K562 (cell line): ENCODE measurements at regions not wholly inside any gene's neighbourhood (a gene's known extent, or its start where the extent isn't known, plus 50 kb on each side); places are given as distances from the start of the nearest gene placed in this dataset.

Experiments
- ATAC-seq: fragments of 200-7000 bp; cut with Tn5 transposase; 3 replicates; pipeline ENCODE4 v1.9.1; 2020; ENCODE audit warnings: moderate library complexity
- BruUV-seq: library from RNA; stranded (reverse); fragments of 400-500 nt; replicated peaks from 2 replicates; lab custom pipeline; 2021; lab: Mats Ljungman, UMichigan
- CTCF ChIA-PET: fragments of 300-600 bp; formaldehyde crosslinking; extraction: SDS; loops from one replicate; lab custom pipeline; 2021; ENCODE audit warnings: low intra/inter-chr PET ratio; lab: Yijun Ruan, JAX
- POLR2A ChIA-PET: fragments of 300-600, 350-650 bp; sonication (Branson Sonifier 250); formaldehyde crosslinking; extraction: SDS; loops from one replicate; lab custom pipeline; 2021; ENCODE audit warnings: antibody characterized with exemption, inconsistent platforms; lab: Yijun Ruan, JAX
- DNase-seq, 4 experiments: peaks; one replicate each; pipeline versions ENCODE4 v3.0.0 to v3.0.0-alpha.2; 2011 to 2018; ENCODE audit warnings: low spot score in 3 of 4, mixed read lengths in 3 of 4; ENCODE audit errors: extremely low read depth in 1 of 4
- FAIRE-seq: peaks from 2 replicates; lab custom pipeline; 2011; peaks lifted over from hg19 to GRCh38; lab: Jason Lieb, UNC
- H2AFZ ChIP-seq: 2 replicates; pipeline ENCODE4 v1.6.0; 2011; ENCODE audit warnings: low read depth, low read length, control low read depth, inconsistent platforms
- H3K27ac ChIP-seq: fragments of 200-600 bp; 3 replicates; pipeline ENCODE4 v1.8.0; 2011; ENCODE audit warnings: low read depth, mild to moderate bottlenecking, control low read depth, inconsistent platforms, low read length, moderate library complexity, mixed read lengths; ENCODE audit errors: extremely low read depth
- H3K27me3 ChIP-seq, 2 experiments: fragments of 300-600 bp in 1 of 2; 2 replicates in 1 of 2; 3 replicates in 1 of 2; pipeline versions ENCODE4 v1.6.0 to v1.8.0; 2011; ENCODE audit warnings: inconsistent platforms in 2 of 2, low read length in 2 of 2, mild to moderate bottlenecking in 1 of 2, mixed read lengths in 1 of 2, moderate library complexity in 1 of 2; ENCODE audit not compliant: control insufficient read depth in 2 of 2, insufficient read depth in 2 of 2
- H3K36me3 ChIP-seq: fragments of 300-600 bp; 3 replicates; pipeline ENCODE4 v1.8.0; 2011; ENCODE audit warnings: mild to moderate bottlenecking, low read length, inconsistent platforms; ENCODE audit not compliant: control insufficient read depth, insufficient read depth
- H3K4me1 ChIP-seq, 2 experiments: fragments of 200-600 bp in 1 of 2; replicated peaks in 1 of 2; 2 replicates in 1 of 2; 3 replicates in 1 of 2; pipeline versions ENCODE4 v1.5.1 to v1.8.0; 2011; ENCODE audit warnings: inconsistent platforms in 2 of 2, low read length in 2 of 2, mild to moderate bottlenecking in 1 of 2, mixed read lengths in 1 of 2, moderate library complexity in 1 of 2; ENCODE audit not compliant: control insufficient read depth in 2 of 2, insufficient read depth in 2 of 2
- H3K4me2 ChIP-seq: 2 replicates; pipeline ENCODE4 v1.6.1; 2011; ENCODE audit warnings: low read length, control low read depth, inconsistent platforms, mixed read lengths; ENCODE audit not compliant: insufficient read depth
- H3K4me3 ChIP-seq: fragments of 200-600 bp; sonication (generic), shearing (Covaris generic); 2 replicates; pipeline ENCODE4 v1.5.1; 2016; ENCODE audit warnings: control low read depth, inconsistent platforms
- H3K79me2 ChIP-seq: fragments of 200-600 bp; 3 replicates; pipeline ENCODE4 v1.8.0; 2011; ENCODE audit warnings: low read length, inconsistent platforms; ENCODE audit not compliant: control insufficient read depth, insufficient read depth
- H3K9ac ChIP-seq, 2 experiments: 2 replicates each; pipeline versions ENCODE4 v1.6.0 to v1.6.1; 2011; ENCODE audit warnings: low read depth in 2 of 2, low read length in 2 of 2, control low read depth in 1 of 2, inconsistent platforms in 1 of 2, mild to moderate bottlenecking in 1 of 2, mixed read lengths in 1 of 2; ENCODE audit not compliant: insufficient read depth in 1 of 2
- H3K9me1 ChIP-seq: one replicate; pipeline ENCODE4 v1.6.0; 2011; ENCODE audit warnings: inconsistent platforms, mild to moderate bottlenecking, low read length, moderate library complexity; ENCODE audit not compliant: control insufficient read depth, insufficient read depth
- H3K9me3 ChIP-seq: replicated peaks from 2 replicates; pipeline ENCODE4 v1.5.1; 2011; ENCODE audit warnings: low read depth, low read length, inconsistent platforms; ENCODE audit not compliant: control insufficient read depth, insufficient read depth
- H4K20me1 ChIP-seq: replicated peaks from 2 replicates; pipeline ENCODE4 v1.6.1; 2011; ENCODE audit warnings: low read length, inconsistent platforms, mixed read lengths; ENCODE audit not compliant: control insufficient read depth, insufficient read depth
- ATF1 ChIP-seq, 2 experiments: fragments of 450-650 bp in 1 of 2; IDR thresholded peaks; 2 replicates each; pipeline ENCODE4 v1.6.1; 2016; ENCODE audit warnings: missing compliant biosample characterization in 1 of 2, missing genetic modification characterization in 1 of 2
- CAMTA2 ChIP-seq: fragments of 250-450 bp; sonication (Bioruptor Pico); conservative IDR thresholded peaks from 2 replicates; pipeline ENCODE4 v1.5.1; 2022
- CBFA2T3 ChIP-seq: fragments of 450-650 bp; IDR thresholded peaks from 2 replicates; pipeline ENCODE4 v1.6.1; 2017
- E4F1 ChIP-seq: fragments of 250-450 bp; sonication (Bioruptor Pico); IDR thresholded peaks from 2 replicates; pipeline ENCODE4 v1.5.0; 2021; ENCODE audit warnings: mild to moderate bottlenecking, borderline replicate concordance
- HIVEP1 ChIP-seq: fragments of 250-450 bp; sonication (Bioruptor Pico); IDR thresholded peaks from 2 replicates; pipeline ENCODE4 v1.4.0; 2020; ENCODE audit warnings: mild to moderate bottlenecking
- HMGXB4 ChIP-seq: sonication (generic); formaldehyde crosslinking; IDR thresholded peaks from 2 replicates; pipeline ENCODE4 v1.8.1; 2023; ENCODE audit warnings: mild to moderate bottlenecking, missing genetic modification reagents
- MTF1 ChIP-seq: fragments of 250-450 bp; sonication (Bioruptor Pico); IDR thresholded peaks from 2 replicates; pipeline ENCODE4 v1.9.0; 2021; ENCODE audit warnings: moderate library complexity, mild to moderate bottlenecking, inconsistent platforms, borderline replicate concordance
- PRPF4 ChIP-seq: fragments of 200-400 bp; formaldehyde crosslinking; IDR thresholded peaks from one replicate; pipeline ENCODE4 v1.6.1; 2017; ENCODE audit warnings: low read length, low read depth, mild to moderate bottlenecking; ENCODE audit not compliant: insufficient read depth, poor library complexity, severe bottlenecking
- TCF7L2 ChIP-seq: fragments of 150-350 bp; IDR thresholded peaks from 2 replicates; pipeline ENCODE4 v1.6.1; 2016; ENCODE audit warnings: low read depth, mild to moderate bottlenecking, low read length, moderate library complexity
- ZNF407 ChIP-seq: fragments of 450-650 bp; IDR thresholded peaks from 2 replicates; pipeline ENCODE4 v1.6.1; 2016; ENCODE audit warnings: low read depth
- ZSCAN32 ChIP-seq: fragments of 450-650 bp; formaldehyde crosslinking; IDR thresholded peaks from 2 replicates; pipeline ENCODE4 v1.4.0; 2020; ENCODE audit warnings: mild to moderate bottlenecking, moderate library complexity
- WGBS: fragments of 100-300 bp; shearing (Covaris generic); methylation state at CpG from one replicate; pipeline ENCODE4 v1.1.6; 2016; ENCODE audit warnings: low coverage, mixed read lengths; ENCODE audit not compliant: insufficient coverage; ENCODE audit errors: missing lambda C conversion rate; 5-methylcytosine and 5-hydroxymethylcytosine counted together
- in situ Hi-C: fragments of 300-500 bp; cut with MboI; formaldehyde crosslinking; loops from 4 replicates; pipeline ENCODE4 v1.15.0; 2018; ENCODE audit warnings: inconsistent platforms, mixed read lengths
- intact Hi-C: fragments of 100-400 bp; cut with micrococcal nuclease; formaldehyde crosslinking; loops from 2 replicates; pipeline ENCODE4 v1.14.2; 2022

GRCh38 chr9:87443461-87443860 lies 54.2 kb upstream of the DAPK1 start:
- H3K4me3 ChIP-seq = no peak overlapping the region
- POLR2A ChIA-PET = interaction anchor here (0.6 to 0.7 kb wide), 2 partner anchors 156 to 1039 kb away, joined by 3 read pairs; no protein-coding TSS in a partner anchor
- intact Hi-C loops = no loop called here
- H3K9me3 ChIP-seq = no peaks in the 10 kb centered on the region; the same call in 1 of the 2 replicates
- no peaks in the 10 kb centered on the region for H4K20me1 ChIP-seq
- H3K36me3 ChIP-seq = no peaks in the 10 kb centered on the region
- CTCF ChIA-PET = no interaction called here
- peaks cover 0 to 10% of the 10 kb centered on the region in 2 experiments; a peak in 2 of 5 replicates for H3K4me1 ChIP-seq
- no peak overlapping the region for H3K4me2 ChIP-seq
- in situ Hi-C loops = no loop called here
- H3K79me2 ChIP-seq = no peaks in the 10 kb centered on the region
- WGBS = 38% methylated on average over 3 of the region's 3 CpGs
- no peak for DNase-seq
- no TSS peak for BruUV-seq
- no peak for ATAC-seq
- no peak overlapping the region for H3K9ac ChIP-seq
- FAIRE-seq = no peak
- no peak overlapping the region for H2AFZ ChIP-seq
- peaks cover 2% of the 10 kb centered on the region for H3K9me1 ChIP-seq
- no peaks in the 10 kb centered on the region for H3K27me3 ChIP-seq
- no peak overlapping the region for H3K27ac ChIP-seq
- TF ChIP-seq E4F1 (CRISPR knock-in tag) (no peak), TCF7L2 (no peak), ZNF407 (no peak), HMGXB4 (CRISPR knock-in tag) (no peak), CBFA2T3 (no peak), ATF1 (CRISPR knock-in tag; IDR thresholded peaks at IDR 0.05) (no peak), ATF1 (tag; IDR thresholded peaks at IDR 0.05) (no peak), MTF1 (CRISPR knock-in tag) (no peak), ZSCAN32 (no peak), PRPF4 (no peak), CAMTA2 (CRISPR knock-in tag) (no peak), HIVEP1 (CRISPR knock-in tag) (no peak)
